HG02840 (cell line): ENCODE measurements at regions not wholly inside any gene's neighbourhood (a gene's known extent, or its start where the extent isn't known, plus 50 kb on each side); places are given as distances from the start of the nearest gene placed in this dataset.

Experiments
- ATAC-seq: cut with Tn5 transposase; IDR thresholded peaks from one replicate; pipeline ENCODE4 v1.9.1; 2021; ENCODE audit warnings: mild to moderate bottlenecking, moderate library complexity, moderate number of reproducible peaks; ENCODE audit not compliant: unreplicated experiment, low FRiP score

- no peak for ATAC-seq
Observed at GRCh38 chr17:77451894-77452852, 311.4 kb downstream of the SEC14L1 start.

- no peak for ATAC-seq
Observed at GRCh38 chr17:77453613-77454241, 313.0 kb downstream of the SEC14L1 start.

- ATAC-seq: no peak
Observed at GRCh38 chr17:77454242-77455095, 313.7 kb downstream of the SEC14L1 start.

- no peak for ATAC-seq
Observed at GRCh38 chr17:77455111-77455890, 314.5 kb downstream of the SEC14L1 start.

- no peak for ATAC-seq
Observed at GRCh38 chr17:77455891-77456260, 315.1 kb downstream of the SEC14L1 start.

GRCh38 chr17:77456271-77456950 is 315.6 kb downstream of the SEC14L1 start:
- no peak for ATAC-seq

DNA sequence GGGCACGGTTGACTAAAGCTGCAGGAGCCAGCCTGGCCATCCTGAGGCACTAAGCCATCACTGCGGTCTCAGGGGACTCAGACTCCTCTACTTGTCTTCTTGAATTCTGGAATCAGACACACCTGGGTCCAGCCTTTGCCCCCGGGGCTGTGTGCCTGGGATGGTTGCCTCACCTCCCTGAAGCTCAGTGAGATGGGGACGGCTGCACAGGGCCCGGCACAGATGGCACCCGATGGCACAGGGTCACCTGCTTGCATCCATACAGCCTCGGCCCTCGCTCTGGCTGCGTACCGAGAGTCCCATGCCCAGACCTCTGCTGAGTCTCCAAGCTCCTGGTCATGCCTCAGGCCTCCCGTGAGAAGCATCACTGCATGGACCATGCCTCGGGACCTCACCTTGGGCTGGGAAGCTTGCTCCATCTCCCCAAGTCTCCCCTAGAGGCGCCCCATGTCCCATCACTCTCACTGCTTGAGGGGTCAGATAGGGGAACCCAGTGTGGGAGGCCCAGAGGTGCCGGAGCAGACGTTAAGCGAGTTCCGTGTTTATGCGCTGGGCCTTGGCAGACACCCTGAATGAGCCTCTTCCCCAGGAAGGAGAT is 316.3 kb downstream of the SEC14L1 start:
- no peak for ATAC-seq

DNA sequence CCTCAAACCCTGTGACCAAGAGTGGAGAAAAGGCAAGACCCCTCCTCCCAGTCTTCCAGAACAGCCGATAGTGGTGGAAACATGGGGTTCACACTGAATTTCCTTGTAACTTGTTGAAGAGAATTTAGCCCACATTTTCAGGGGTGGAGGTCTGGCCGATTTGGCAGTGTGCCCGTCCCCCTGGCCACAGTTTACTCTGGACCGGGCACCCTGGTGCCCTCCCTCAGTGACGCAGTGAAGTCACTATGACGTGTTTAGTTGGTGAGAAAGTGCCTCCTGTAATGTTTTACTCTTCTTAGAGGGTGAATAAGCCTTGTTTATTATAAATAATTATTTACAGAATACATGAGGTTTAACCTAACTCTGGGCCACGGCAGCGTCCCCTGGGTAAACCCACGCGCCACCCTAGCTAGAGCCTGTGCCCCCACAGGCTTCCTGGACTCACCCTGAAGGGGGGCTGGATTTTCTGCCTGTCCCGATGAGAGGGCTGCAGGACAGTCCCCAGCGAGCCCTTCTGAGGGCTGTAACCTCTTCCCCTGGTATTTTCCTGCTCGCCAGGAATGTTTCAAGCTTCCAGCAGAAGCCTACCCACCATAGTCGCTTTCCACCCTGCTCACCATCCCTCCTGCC is 316.9 kb downstream of the SEC14L1 start:
- no peak for ATAC-seq

DNA sequence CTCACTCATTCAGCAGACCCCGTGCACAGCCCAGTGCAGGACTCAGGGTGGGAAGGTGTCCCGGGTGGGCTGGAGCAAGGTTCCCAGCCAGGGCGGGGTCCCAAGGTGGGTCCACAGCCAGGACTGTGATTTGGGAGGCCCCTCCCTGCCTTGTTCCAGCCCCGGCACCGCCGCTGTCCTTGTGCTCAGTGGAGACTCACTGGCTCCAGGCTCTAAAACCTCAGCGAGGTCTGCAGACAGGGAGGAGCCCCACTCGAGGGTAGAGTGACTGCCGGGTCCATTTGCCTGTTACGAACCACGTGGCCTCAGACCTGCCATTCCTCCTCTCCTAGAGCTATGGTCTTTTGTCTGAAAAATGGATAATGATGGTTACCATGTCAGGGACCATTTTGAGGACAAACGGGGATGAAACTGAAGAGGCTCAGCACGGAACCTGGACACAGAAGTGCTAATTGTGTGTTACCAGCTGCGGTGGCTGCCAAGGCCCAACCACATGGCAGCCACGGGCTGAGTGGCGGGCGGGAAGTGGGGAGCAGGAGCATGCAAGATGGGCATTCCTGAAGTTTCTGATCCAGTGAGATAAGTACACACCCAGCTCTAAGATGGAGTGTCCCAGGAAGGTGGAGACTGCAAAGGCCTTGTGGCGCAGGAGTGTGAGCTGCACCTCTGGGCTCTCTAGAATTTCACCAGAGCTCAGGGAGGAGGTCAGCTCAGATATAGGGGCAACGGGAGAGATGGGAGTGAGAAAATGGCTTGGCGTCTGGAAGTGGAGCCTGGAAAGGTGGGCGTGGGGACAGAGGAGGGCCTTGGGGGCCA is 317.6 kb downstream of the SEC14L1 start:
- no peak for ATAC-seq

GRCh38 chr17:77459018-77459755 is 318.4 kb downstream of the SEC14L1 start:
- no peak for ATAC-seq

- ATAC-seq: peak; percentile 1
Observed at GRCh38 chr17:77460514-77461046, 319.8 kb downstream of the SEC14L1 start.

- ATAC-seq: no peak
Observed at GRCh38 chr17:77461277-77462057, 320.7 kb downstream of the SEC14L1 start.

DNA sequence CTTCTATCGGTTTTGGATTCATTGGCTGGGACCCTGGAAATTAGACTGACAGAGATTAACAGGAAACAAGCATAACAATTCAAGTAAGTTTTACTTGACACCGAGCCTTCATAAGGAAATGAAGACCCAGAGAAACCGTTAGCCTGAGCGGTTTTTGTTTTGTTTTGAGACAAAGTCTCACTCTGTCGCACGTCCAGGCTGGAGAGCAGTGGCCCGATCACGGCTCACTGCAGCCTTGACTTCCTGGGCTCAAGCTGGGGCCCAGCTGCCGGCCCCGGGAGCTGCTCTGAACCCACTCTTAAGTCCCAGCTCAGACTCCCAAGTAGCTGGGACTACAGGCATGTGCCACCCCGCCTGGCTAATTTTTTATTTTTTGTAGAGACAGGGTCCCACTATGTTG is 321.3 kb downstream of the SEC14L1 start:
- no peak for ATAC-seq

GRCh38 chr17:77462553-77463497 is 322.1 kb downstream of the SEC14L1 start:
- ATAC-seq: no peak

GRCh38 chr17:77464988-77465357 is 324.2 kb downstream of the SEC14L1 start:
- ATAC-seq: no peak
